NCI-H2107 treated with DMSO at 0.1 percent for 48 hours (cell line): ENCODE measurements at regions not wholly inside any gene's neighbourhood (a gene's known extent, or its start where the extent isn't known, plus 50 kb on each side); places are given as distances from the start of the nearest gene placed in this dataset.
"Not testable (repeated sequence)": the region's sequence is repeated elsewhere in the genome, so short reads cannot be mapped to it uniquely, and the experiment has no call there.

Source experiments
- DNase-seq: peaks from one replicate; lab custom pipeline; 2025; ENCODE audit not compliant: unreplicated experiment; lab: John Stamatoyannopoulos, UW

GRCh38 chr1:74943046-74943445, 191.1 kb upstream of the LHX8 start:
- no peak for DNase-seq

DNA sequence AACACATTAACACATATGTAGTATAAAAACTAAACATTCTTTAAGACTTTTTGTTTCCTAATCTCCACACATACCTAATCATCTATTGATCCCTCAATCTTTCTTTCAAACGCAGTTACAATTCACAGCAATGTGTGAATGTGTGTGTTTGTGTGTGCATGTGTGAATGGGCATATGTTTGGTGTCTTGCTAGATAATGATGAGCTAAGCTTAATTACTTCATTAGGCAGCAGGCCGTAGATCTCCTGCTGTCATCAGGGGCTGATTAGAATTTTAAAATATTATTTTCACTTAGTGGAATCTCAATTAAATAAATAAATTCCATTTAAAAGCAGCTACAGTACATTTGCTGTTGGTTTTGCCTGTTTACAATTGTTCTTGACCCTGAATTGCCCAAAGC, 187.8 kb upstream of the LHX8 start:
- DNase-seq = no peak

GRCh38 chr1:74949348-74949747, 184.8 kb upstream of the LHX8 start:
- not testable (repeated sequence) for DNase-seq

DNA sequence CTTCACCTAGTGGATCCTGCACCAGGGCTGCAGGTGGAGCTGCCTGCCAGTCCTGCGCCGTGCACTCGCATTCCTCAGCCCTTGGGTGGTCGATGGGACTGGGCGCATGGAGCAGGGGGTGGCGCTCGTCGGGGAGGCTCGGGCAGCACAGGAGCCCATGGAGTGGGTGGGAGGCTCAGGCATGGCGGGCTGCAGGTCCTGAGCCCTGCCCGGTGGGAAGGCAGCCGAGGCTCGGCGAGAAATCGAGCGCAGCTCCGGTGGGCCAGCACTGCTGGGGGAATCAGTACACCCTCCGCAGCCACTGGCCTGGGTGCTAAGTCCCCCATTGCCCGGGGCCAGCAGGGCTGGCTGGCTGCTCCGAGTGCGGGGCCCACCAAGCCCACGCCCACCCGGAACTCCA, 182.2 kb upstream of the LHX8 start:
- DNase-seq = not testable (repeated sequence)

GRCh38 chr1:74952786-74953185, 181.4 kb upstream of the LHX8 start:
- no peak for DNase-seq

- DNase-seq = peak; percentile 41
Measured at GRCh38 chr1:74953622-74954021, 180.6 kb upstream of the LHX8 start.

DNA sequence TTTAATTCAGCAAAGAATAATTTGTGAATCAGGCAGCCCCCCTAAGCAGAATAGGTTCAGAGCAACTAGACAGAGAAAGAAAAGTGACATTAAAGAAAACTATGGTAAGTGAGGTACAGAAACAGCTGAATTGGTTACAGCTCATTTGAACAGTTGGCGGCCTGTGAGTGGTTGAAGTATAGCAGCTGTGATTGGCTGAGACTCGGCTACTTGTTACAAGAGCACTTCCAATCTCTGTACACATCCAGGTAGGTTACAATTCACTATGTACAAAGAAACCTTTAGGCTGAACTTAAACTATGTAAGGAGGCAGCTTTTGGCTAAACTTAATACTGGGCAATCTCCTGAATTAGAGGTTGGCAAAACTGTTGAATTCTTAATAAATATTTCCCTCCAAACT, 171.1 kb upstream of the LHX8 start:
- DNase-seq = no peak

DNA sequence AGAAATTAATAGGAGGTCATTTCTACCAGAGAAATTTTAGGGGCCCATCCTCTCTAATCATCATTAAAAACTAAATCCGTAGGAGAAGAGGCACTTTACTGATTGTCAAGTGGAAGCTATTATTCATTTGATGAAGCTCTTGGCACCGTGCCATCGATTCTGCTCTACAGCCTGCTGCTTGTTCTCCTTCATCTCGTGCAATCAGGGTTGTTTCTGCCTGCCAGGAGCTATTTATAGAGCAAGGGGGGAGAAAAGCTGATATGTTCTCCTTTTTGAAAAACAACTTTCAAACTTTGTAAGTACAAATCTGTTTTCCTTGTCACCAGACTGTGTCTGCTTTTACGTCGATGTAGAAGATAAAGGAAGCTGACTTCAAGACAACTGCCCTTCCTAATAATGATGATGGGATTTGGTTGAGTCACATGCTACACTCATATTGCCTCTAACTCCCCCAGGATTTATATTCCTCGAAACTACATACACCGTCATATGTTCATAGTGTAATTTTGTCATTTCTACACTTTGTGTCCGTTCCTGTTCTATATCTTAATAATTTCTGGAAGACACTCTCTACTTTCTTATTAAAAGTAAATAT, 169.6 kb upstream of the LHX8 start:
- DNase-seq = peak; percentile 68

- DNase-seq = no peak
Measured at GRCh38 chr1:74969566-74970135, 164.5 kb upstream of the LHX8 start.

DNA sequence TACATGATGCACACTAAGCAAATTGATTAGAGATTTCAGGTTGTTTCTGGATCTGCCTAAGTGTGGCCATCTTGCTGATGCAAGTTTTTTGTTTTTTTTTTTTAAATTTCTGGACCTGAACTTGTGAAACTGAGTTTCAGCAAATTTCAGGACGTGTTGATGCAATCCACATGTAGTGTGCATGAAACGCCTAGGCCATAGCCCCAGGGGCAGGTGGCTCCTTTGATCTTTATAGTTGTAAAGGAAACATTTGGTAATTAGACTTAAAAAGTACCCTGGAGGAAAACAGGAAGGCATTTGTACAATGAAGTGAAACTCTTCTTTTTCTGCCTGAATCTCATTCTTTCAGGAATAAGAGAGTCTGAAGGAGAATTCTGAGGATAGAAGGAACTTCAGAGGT, 162.2 kb upstream of the LHX8 start:
- DNase-seq = no peak

GRCh38 chr1:74976491-74976890, 157.7 kb upstream of the LHX8 start:
- no peak for DNase-seq

GRCh38 chr1:74992448-74992847, 141.7 kb upstream of the LHX8 start:
- not testable (repeated sequence) for DNase-seq

DNA sequence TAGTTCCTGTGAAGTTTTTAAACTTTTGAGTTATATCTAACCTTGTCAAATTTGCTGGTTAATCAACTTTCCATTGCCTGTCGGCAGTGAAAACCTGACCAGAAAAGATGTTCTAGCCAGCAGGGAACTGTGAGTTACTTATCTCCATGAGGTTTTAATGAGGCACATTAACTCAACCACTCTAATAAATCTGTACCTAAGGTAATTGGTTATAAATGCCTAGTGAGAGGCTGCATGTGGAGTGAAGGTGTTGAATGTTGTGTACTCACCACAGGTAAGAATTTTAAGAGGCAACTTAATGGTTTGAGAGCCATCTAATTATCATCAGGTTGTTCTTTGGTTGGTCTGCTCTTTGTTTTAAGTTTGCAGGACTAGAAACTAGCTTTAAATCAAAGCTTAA, 138.4 kb upstream of the LHX8 start:
- peak; percentile 4 for DNase-seq

- no peak for DNase-seq
Measured at GRCh38 chr1:75010547-75010946, 123.6 kb upstream of the LHX8 start.

GRCh38 chr1:75014250-75014649, 119.9 kb upstream of the LHX8 start:
- DNase-seq = no peak

GRCh38 chr1:75023005-75023404, 111.2 kb upstream of the LHX8 start:
- DNase-seq = no peak

- DNase-seq = no peak
Measured at GRCh38 chr1:75034376-75034775, 99.8 kb upstream of the LHX8 start.

DNA sequence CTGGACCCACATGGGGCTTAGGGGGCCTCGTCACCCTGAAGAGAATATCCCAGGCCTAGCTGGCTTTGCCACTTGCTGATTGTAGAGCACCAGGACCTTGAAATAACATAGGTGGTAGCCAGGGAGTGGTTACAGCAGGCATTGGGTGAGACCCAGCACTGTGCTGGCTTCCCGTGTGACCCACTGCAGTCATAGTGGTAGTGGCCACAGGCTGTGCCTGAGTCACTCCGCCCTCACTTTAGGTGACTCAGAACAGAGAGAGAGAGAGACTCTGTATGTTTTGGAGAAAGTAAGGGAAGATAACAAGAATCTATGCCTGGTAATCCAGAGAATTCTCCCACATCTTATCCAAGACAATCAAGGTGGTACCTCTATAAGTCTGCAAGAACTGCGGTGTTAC, 98.7 kb upstream of the LHX8 start:
- no peak for DNase-seq

GRCh38 chr1:75053207-75053606, 81.0 kb upstream of the LHX8 start:
- no peak for DNase-seq

GRCh38 chr1:75058424-75058823, 75.8 kb upstream of the LHX8 start:
- DNase-seq = no peak

- DNase-seq = no peak
Measured at GRCh38 chr1:75062111-75062510, 72.1 kb upstream of the LHX8 start.

DNA sequence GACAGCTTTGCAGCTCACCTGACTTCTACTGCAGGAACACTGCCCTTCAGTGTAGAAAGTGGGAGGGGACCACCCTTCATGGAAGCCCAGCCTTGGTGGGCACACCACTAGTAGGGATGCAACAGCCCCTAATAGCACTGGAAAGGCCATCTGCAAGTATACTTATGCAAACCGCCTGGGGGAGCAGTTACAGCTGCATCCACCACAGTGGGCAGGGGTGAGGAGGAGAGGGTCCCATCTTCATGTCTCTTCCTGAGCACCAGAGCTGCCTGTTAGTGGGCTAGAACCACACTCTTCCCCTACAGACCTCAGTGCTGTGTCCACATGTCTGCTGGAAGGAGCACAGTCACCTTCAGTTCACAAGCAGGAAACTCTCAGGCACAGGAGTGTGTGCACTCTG, 66.2 kb upstream of the LHX8 start:
- no peak for DNase-seq

DNA sequence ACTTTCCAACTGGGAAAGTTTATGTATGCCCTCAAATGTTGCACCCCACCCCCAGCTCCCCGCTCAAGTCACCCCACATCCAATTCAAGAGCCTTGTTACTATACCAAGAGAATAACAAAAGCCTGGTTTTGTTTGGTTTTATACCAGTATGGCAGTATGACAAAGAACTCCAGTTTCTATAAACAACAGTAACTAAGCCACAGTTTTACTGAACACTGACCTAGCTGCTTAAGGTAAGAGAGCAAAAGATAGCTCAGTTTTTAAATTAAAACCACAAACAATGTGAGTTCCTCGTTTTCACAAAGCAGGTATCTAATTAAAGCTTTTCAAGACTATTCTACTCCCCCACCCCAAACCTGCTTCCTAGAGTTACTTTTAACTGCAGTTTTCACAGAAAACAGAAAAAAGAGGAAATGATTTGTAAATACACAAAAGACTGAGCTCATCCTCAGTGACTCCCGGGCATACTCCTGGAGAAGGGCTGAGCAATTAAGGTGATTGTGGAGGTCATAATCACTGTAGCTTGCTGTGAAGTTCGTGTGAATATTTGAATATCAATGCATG, 59.3 kb upstream of the LHX8 start:
- DNase-seq = no peak
